ENCODE measurements at regions not wholly inside any gene's neighbourhood (a gene's known extent, or its start where the extent isn't known, plus 50 kb on each side); places are given as distances from the start of the nearest gene placed in this dataset.

- H2AFZ ChIP-seq (ENCODE audit: low read length), result no peak overlapping the region
- peaks cover 45% of the 10 kb centered on the region for H3K4me1 ChIP-seq (ENCODE audit: insufficient read depth, low read length)
- TF ChIP-seq CTCF (IDR thresholded peaks at IDR 0.05; ENCODE audit: extremely low read depth, low read depth, low read length), result no peak
- H3K36me3 ChIP-seq (ENCODE audit: insufficient read depth, low read length), result no peaks in the 10 kb centered on the region
- H3K4me2 ChIP-seq (ENCODE audit: insufficient read depth, low read length), result no peak overlapping the region
- no peak overlapping the region for H3K4me3 ChIP-seq (ENCODE audit: insufficient read depth, low read length)
- DNase-seq (ENCODE audit: insufficient read length, low spot score, missing footprints), result peak; percentile 39
- peaks cover 29% of the 10 kb centered on the region for H4K20me1 ChIP-seq (ENCODE audit: insufficient read depth, low read length)
- H3K27ac ChIP-seq (ENCODE audit: low read depth, low read length), result no peak overlapping the region
- H3K9me3 ChIP-seq (ENCODE audit: low read depth, low read length), result no peaks in the 10 kb centered on the region
- H3K79me2 ChIP-seq (ENCODE audit: insufficient read depth, low read length), result peaks cover 87% of the 10 kb centered on the region
- no peaks in the 10 kb centered on the region for H3K27me3 ChIP-seq (ENCODE audit: insufficient read depth, low read length)
Measured at GRCh38 chr7:130994378-130995115, 260.5 kb upstream of the KLF14 start.

GRCh38 chr7:130995252-130996081 is 261.5 kb upstream of the KLF14 start:
- no peaks in the 10 kb centered on the region for H3K9me3 ChIP-seq (ENCODE audit: low read depth, low read length)
- H3K4me3 ChIP-seq (ENCODE audit: insufficient read depth, low read length), result no peak overlapping the region
- no peak for DNase-seq (ENCODE audit: insufficient read length, low spot score, missing footprints)
- H4K20me1 ChIP-seq (ENCODE audit: insufficient read depth, low read length), result peaks cover 29% of the 10 kb centered on the region
- peaks cover 88% of the 10 kb centered on the region for H3K79me2 ChIP-seq (ENCODE audit: insufficient read depth, low read length)
- peak overlapping the region; percentile 23 for H3K4me2 ChIP-seq (ENCODE audit: insufficient read depth, low read length)
- H3K36me3 ChIP-seq (ENCODE audit: insufficient read depth, low read length), result no peaks in the 10 kb centered on the region
- peaks cover 46% of the 10 kb centered on the region for H3K4me1 ChIP-seq (ENCODE audit: insufficient read depth, low read length)
- no peak overlapping the region for H3K27ac ChIP-seq (ENCODE audit: low read depth, low read length)
- H2AFZ ChIP-seq (ENCODE audit: low read length), result no peak overlapping the region
- no peak for TF ChIP-seq CTCF (IDR thresholded peaks at IDR 0.05; ENCODE audit: extremely low read depth, low read depth, low read length)
- no peaks in the 10 kb centered on the region for H3K27me3 ChIP-seq (ENCODE audit: insufficient read depth, low read length)

- H3K27me3 ChIP-seq (ENCODE audit: insufficient read depth, low read length), result no peaks in the 10 kb centered on the region
- H3K4me3 ChIP-seq (ENCODE audit: insufficient read depth, low read length), result no peak overlapping the region
- no peak for TF ChIP-seq CTCF (IDR thresholded peaks at IDR 0.05; ENCODE audit: extremely low read depth, low read depth, low read length)
- DNase-seq (ENCODE audit: insufficient read length, low spot score, missing footprints), result no peak
- H3K36me3 ChIP-seq (ENCODE audit: insufficient read depth, low read length), result no peaks in the 10 kb centered on the region
- H3K9me3 ChIP-seq (ENCODE audit: low read depth, low read length), result no peaks in the 10 kb centered on the region
- H3K79me2 ChIP-seq (ENCODE audit: insufficient read depth, low read length), result peaks cover 86% of the 10 kb centered on the region
- peak overlapping the region; percentile 59 for H3K4me2 ChIP-seq (ENCODE audit: insufficient read depth, low read length)
- H3K4me1 ChIP-seq (ENCODE audit: insufficient read depth, low read length), result peaks cover 46% of the 10 kb centered on the region
- peak overlapping the region; percentile 23 for H3K27ac ChIP-seq (ENCODE audit: low read depth, low read length)
- peaks cover 29% of the 10 kb centered on the region for H4K20me1 ChIP-seq (ENCODE audit: insufficient read depth, low read length)
- H2AFZ ChIP-seq (ENCODE audit: low read length), result no peak overlapping the region
Measured at GRCh38 chr7:130996205-130996832, 262.3 kb upstream of the KLF14 start.
